Stimulated activated CD8-positive, alpha-beta memory T cell treated with anti-CD3 and anti-CD28 coated beads, Interleukin-15, amount 100 ng/mL, for 48 hours (primary cell): ENCODE measurements at regions not wholly inside any gene's neighbourhood (a gene's known extent, or its start where the extent isn't known, plus 50 kb on each side); places are given as distances from the start of the nearest gene placed in this dataset.

Source experiments
- DNase-seq, 2 donors: peaks; one replicate each; pipeline ENCODE4 v3.0.0-alpha.2; 2020; ENCODE audit warnings: low read depth in 2 of 2

DNA sequence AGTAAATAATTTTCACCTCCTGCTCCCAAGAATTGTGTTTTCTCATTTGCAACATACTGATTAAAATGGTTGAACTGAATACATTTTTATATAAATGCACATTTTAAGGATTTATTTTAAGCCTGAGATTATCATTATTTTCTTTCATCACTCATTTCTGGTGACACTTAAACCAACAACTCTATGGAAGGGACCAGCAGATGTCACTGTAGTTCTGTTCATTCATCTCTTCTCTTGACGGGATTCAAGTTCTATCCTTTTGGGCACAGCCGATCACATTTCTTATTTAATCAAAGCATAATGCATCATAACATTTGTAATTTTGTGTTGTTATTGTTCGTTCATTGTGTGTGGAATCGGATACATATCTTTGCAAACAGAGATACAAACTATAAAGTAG is 417.9 kb downstream of the HRH4 start:
- DNase-seq, result no peak

GRCh38 chr18:24885276-24885675 is 424.8 kb downstream of the HRH4 start:
- no peak for DNase-seq

GRCh38 chr18:24894880-24895279 is 434.4 kb downstream of the HRH4 start:
- DNase-seq, result no peak

GRCh38 chr18:24897461-24897860 is 437.0 kb downstream of the HRH4 start:
- DNase-seq, result no peak

GRCh38 chr18:24910221-24910620 is 441.7 kb downstream of the ZNF521 start:
- no peak for DNase-seq

GRCh38 chr18:24913507-24914170 is 438.3 kb downstream of the ZNF521 start:
- no peak for DNase-seq

GRCh38 chr18:24914171-24914525 is 437.8 kb downstream of the ZNF521 start:
- no peak for DNase-seq

DNA sequence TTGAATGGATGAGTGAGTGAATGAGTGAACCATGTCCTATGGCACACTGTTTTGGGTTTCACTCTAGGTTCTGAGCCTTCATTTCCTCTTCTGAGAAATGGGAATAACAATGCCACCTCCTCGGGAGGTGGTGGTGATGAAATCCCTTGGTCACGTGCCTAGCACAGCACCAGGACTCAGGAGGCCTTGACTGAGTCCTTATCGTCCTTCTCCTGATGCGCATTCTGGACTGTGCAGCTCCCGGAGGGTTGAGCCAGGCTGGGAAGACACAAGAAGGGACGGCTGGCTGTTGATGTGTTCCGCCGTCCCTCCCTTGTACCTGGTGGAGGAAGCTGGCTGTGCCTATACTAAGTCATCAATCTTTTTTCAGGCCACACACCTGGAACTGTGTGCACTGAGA is 437.3 kb downstream of the ZNF521 start:
- DNase-seq, result no peak

DNA sequence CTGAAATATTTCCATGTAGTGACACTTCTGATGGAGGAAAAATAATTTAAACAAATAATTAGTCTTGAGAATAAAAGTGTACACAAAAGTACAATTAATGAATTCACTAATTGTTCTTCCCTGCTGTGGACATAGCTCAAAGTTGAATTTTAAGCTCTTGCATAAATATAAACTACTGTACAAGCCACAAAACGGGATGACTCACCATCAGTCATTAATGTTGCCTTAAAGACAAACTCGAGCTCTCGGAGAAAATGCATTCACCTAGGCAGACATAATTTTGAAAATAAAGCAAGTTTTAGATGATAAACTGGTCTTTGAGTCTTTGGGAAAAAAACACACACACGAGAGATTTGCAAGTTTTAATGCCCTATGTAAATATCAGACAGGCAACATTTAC is 436.4 kb downstream of the ZNF521 start:
- no peak for DNase-seq

DNA sequence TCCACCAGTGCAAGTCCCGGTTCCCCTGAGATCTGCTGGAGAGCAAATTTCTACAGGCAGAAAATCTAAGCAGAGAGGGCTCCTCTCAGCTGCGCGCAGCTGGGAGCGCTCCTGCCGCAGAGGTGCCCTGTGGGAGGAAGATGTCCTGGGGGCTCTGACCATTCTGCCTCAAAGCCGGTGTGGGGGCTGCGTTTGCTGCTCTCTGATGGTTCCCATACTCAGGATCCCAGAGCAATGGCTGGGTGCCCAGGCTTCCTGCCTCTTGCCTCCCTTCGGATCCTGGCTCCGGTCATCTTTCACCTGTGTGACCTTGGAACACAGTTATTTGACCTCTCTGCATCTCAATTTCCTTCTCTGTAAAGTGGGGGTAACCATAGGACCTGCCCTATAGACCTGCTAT is 434.2 kb downstream of the ZNF521 start:
- no peak for DNase-seq

DNA sequence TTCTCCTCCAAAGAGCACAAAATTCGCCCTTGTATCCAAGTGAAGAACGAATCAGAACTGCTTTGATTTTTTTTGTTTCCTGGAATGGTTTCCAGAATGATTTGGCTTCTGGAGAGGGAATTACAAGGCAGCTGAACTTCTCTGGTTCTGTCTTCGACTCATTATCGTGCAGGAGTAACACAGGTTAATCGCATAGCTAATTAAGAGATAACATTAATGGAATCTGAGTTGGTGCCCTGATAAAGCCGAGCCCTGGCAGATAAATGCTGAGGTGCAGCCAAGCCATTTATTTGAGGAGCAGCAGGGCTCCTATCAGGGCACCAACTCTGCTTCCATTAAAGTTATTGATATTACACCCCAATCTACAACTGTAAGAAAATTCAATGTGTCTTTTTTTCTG is 433.7 kb downstream of the ZNF521 start:
- no peak for DNase-seq

- DNase-seq, result no peak
Measured at GRCh38 chr18:24919181-24919797, 432.7 kb downstream of the ZNF521 start.

DNA sequence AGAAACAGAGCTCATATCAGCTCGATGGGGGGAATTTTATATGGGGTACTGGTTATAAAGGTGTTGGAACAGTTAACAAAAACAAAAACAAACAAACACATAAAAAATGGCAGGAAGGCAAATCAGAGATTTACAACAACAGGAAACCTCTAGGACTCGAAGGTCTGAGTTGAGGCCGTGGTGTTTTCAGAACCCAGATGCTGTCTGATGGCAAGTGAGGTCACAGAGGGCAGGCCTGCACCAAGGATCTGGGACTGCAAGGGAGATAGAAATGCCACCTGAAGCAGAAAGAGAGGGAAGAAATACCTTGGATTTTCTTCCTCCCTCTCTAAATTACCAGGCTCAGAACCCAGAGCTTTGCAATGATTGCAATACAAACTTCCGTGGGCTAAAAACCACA is 429.5 kb downstream of the ZNF521 start:
- DNase-seq, result no peak

- no peak for DNase-seq
Measured at GRCh38 chr18:24923138-24923537, 428.8 kb downstream of the ZNF521 start.

DNA sequence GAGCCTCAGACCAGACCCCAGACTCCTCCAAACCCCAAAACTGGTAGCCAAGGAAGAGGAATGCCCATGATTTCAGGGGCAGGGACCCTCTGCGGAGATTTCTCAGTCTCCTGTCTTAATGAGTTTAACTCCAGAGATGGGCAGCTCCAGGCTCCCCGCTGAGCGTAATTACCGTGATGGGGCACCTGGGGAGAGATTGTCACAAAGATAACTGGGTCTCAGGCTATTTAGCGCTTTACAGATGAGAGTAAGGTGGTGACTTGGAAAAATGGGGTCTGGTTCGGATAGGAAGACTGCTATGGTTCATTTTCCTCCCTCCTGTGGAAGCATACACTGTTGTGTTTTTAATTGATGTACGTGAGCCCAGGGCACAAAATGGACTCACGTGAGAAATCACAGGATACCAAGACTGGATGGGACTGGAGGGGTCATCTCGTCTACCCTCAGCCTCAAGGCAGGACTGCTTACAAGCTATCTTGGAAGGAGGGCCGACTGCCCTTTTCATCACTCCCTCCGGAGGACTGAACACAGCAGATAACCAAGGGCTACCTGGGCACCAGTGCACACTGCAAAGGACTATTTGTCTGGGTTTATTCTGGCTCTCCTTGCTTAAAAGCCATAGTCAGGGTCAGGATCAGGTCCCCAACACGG is 427.8 kb downstream of the ZNF521 start:
- DNase-seq, result no peak

GRCh38 chr18:24926649-24927048 is 425.3 kb downstream of the ZNF521 start:
- no peak for DNase-seq

DNA sequence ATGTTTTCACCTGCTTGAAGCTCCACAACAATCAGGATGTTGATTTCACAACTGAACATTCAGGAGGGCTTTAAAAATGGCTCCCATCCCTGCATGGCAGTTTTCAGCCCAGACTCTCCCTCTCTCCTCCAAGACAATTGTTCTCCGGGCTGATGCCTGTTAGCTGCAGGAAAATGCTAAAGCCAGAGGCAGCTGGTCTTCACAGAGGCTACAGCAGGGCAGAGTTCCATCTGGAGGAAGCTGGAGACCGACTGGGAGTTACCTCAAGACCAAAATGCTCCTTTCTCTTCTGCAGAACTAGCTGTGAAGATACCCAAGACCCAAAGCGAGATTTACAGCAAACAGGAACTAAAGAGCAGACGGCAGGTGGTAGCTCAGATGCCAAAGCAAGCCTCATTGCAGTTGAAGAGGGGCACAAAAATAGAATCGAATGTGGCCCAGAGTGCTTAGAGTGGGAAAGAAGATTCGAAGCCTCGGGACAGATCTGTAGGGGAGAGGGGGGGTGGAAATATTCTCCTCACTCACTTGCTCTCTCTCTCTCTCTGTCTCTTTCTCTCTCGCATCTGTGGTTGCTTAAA is 423.6 kb downstream of the ZNF521 start:
- DNase-seq, result no peak

DNA sequence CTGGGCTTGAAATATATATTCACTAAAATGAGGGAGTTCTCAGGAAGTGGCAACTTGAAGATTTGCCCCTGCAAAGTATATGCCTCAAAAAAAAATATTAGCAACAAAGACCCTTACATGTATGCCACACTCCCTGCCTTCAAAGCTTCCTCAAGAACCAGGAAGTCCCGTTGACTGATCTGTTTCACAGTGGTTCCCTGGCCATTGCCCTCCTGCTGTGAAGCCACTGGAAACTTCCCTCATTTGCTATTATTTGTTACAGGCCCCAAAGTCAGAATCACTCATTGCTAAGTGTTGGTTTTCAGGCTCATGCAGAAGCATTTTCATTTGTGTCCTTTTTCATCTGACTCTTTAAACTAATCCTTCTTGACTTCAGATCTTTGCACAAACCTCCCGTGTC is 421.5 kb downstream of the ZNF521 start:
- DNase-seq, result no peak

DNA sequence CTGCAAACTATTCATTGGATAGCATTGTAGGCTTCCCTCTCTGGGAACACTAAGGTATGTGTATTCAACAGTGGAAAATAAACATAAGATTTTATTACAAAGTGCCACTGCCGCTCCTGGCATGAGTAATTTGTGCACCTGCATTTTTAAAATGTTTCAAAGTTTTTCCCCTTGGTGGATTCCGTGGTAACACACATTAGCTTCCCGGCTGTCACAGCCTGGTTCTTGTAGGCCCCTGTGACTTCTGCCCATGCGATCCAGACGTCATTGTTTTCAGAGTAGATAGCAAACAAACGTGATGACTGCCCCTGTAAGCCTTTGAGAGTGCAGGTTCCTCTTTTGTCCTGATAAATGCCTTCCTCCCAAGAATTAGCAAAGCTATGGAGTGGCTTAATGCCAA is 421.0 kb downstream of the ZNF521 start:
- DNase-seq, result no peak

GRCh38 chr18:24933345-24933744 is 418.6 kb downstream of the ZNF521 start:
- DNase-seq, result no peak

DNA sequence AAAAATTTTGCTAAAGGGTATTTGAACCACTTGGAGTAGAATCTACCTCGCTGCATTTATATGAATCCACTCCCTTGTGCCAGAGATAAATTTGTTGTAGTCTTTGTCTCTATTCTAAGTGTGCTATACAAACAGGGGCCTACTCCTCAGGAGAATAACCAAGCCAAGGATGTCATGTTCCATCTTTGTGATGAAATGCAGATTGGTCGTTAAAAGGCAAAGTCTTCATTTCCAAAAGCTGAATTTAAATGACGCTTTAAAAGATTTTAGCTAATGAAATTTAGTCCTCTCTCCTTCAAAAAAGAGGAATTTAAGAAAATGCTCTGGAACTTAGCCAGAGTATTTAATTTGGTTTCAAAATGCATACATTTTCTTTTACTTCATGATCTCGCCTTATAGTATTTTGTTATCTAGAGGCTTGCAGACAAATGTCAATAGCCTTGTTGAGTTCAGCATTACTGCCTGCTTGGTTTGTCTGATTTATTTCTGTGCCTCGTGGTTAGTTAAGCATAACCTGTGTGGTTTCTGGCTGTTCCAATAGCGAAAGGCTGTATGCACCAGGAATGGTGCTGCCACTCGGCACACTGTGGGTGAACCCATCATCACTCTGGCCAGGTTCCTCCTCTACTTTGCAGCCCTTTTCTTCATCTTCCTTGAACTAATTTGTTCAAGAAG is 417.6 kb downstream of the ZNF521 start:
- no peak for DNase-seq

DNA sequence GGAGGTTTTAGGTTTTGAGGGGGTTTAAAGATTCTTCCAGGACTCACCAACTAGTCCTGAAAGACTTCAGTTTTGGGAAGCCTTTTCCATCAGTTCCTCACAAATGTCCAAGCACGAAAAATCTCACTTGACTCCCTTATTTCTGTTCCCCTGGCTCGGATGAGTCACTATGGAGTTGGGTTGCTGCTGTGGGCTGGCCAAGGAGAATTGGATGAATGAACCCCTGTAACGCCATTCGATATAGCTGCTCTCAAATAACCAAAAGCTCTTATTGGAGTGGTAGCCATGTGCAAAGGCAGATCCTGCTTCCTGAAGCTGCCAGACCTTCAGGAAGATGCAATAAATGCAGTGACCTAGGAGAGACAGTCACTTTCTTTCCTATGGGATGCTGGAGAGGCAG is 417.0 kb downstream of the ZNF521 start:
- DNase-seq, result no peak

DNA sequence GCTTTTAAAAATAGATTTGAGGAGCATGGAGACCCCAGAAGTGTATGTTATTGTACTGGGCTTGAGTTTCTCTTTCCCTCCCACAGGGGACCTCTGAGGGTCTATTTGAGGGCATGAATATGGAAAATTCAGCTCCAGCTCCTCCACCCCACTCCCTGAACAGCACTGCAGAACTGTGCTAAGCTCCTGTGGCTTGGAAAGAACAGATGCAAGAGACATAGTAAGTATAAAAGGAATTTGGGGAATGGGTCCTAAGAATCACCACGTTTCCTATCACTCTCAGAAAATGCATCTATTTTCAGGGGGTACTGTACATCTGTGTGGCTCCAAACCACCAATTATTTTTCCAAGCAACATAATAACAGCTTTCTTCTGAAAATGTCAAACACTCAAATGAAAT is 416.1 kb downstream of the ZNF521 start:
- DNase-seq, result no peak
